ENCODE measurements at regions not wholly inside any gene's neighbourhood (a gene's known extent, or its start where the extent isn't known, plus 50 kb on each side); places are given as distances from the start of the nearest gene placed in this dataset.

GRCh38 chr12:84624601-84625000, 288.0 kb downstream of the SLC6A15 start:
- Histone ChIP-seq H3K27me3 (no peaks in the 10 kb centered on the region), H3K27ac (no peak overlapping the region), H3K4me1 (no peaks in the 10 kb centered on the region), H3K36me3 (no peaks in the 10 kb centered on the region), H3K4me3 (no peak overlapping the region), H3K9me3 (no peaks in the 10 kb centered on the region)
- no peak for DNase-seq (ENCODE audit: low spot score in 2 of 2)
- WGBS, 2 donors, result 94 to 95% methylated on average over 1 of the region's 1 CpG
- TF ChIP-seq CTCF (IDR thresholded peaks at IDR 0.05) (no peak), EP300 (IDR thresholded peaks at IDR 0.05) (no peak), POLR2A (IDR thresholded peaks at IDR 0.05) (no peak)

- H3K27me3 ChIP-seq, result no peaks in the 10 kb centered on the region
- TF ChIP-seq POLR2A (IDR thresholded peaks at IDR 0.05) (no peak), EP300 (IDR thresholded peaks at IDR 0.05) (no peak), CTCF (IDR thresholded peaks at IDR 0.05) (no peak)
- no peaks in the 10 kb centered on the region for H3K36me3 ChIP-seq
- no peaks in the 10 kb centered on the region for H3K4me1 ChIP-seq
- H3K4me3 ChIP-seq, result no peak overlapping the region
- H3K9me3 ChIP-seq, result no peaks in the 10 kb centered on the region
- DNase-seq (ENCODE audit: low spot score in 2 of 2), result no peak
- H3K27ac ChIP-seq, result no peak overlapping the region
- 61 to 66% methylated on average over 5 of the region's 5 CpGs for WGBS, 2 donors
Measured at GRCh38 chr12:84619053-84619571, 293.5 kb downstream of the SLC6A15 start.

- H3K27ac ChIP-seq, result no peak overlapping the region
- no peaks in the 10 kb centered on the region for H3K36me3 ChIP-seq
- no peaks in the 10 kb centered on the region for H3K27me3 ChIP-seq
- no peaks in the 10 kb centered on the region for H3K9me3 ChIP-seq
- no peaks in the 10 kb centered on the region for H3K4me1 ChIP-seq
- no peak overlapping the region for H3K4me3 ChIP-seq
- DNase-seq (ENCODE audit: low spot score in 2 of 2), result no peak
- TF ChIP-seq CTCF (IDR thresholded peaks at IDR 0.05), result no peak
- no peak for TF ChIP-seq EP300 (IDR thresholded peaks at IDR 0.05)
- TF ChIP-seq POLR2A (IDR thresholded peaks at IDR 0.05), result no peak
- 86 to 94% methylated on average over 1 of the region's 1 CpG for WGBS, 2 donors
Measured at GRCh38 chr12:84607170-84607819, 305.3 kb downstream of the SLC6A15 start.

GRCh38 chr12:84605983-84606382, 306.6 kb downstream of the SLC6A15 start:
- no peak for DNase-seq (ENCODE audit: low spot score in 2 of 2)
- no peak for TF ChIP-seq POLR2A (IDR thresholded peaks at IDR 0.05)
- no peak for TF ChIP-seq EP300 (IDR thresholded peaks at IDR 0.05)
- no peak for TF ChIP-seq CTCF (IDR thresholded peaks at IDR 0.05)
- WGBS, 2 donors, result 87% methylated on average over 2 of the region's 2 CpGs

GRCh38 chr12:84604551-84604950, 308.0 kb downstream of the SLC6A15 start:
- no peak for TF ChIP-seq CTCF (IDR thresholded peaks at IDR 0.05)
- no peak for TF ChIP-seq EP300 (IDR thresholded peaks at IDR 0.05)
- no peak for TF ChIP-seq POLR2A (IDR thresholded peaks at IDR 0.05)
- no peak for DNase-seq (ENCODE audit: low spot score in 2 of 2)
- no peaks in the 10 kb centered on the region for H3K36me3 ChIP-seq
- no peaks in the 10 kb centered on the region for H3K27me3 ChIP-seq
- H3K9me3 ChIP-seq, result no peaks in the 10 kb centered on the region
- H3K4me3 ChIP-seq, result no peak overlapping the region
- H3K4me1 ChIP-seq, result no peaks in the 10 kb centered on the region
- no peak overlapping the region for H3K27ac ChIP-seq

More at GRCh38 chr12:84605983-84606382, 306.6 kb downstream of the SLC6A15 start:
- no peaks in the 10 kb centered on the region for H3K27me3 ChIP-seq
- H3K9me3 ChIP-seq, result no peaks in the 10 kb centered on the region
- no peak overlapping the region for H3K27ac ChIP-seq
- H3K4me1 ChIP-seq, result no peaks in the 10 kb centered on the region
- H3K36me3 ChIP-seq, result no peaks in the 10 kb centered on the region
- no peak overlapping the region for H3K4me3 ChIP-seq
